Esophagus muscularis mucosa (tissue), 3 donors: ENCODE measurements at regions not wholly inside any gene's neighbourhood (a gene's known extent, or its start where the extent isn't known, plus 50 kb on each side); places are given as distances from the start of the nearest gene placed in this dataset.

Source experiments
- POLR2AphosphoS5 ChIP-seq, 2 donors: sonication (generic); formaldehyde crosslinking; IDR thresholded peaks; one replicate each; pipeline ENCODE4 v1.6.1; 2017; ENCODE audit warnings: antibody characterized with exemption in 2 of 2
- TF ChIP-seq, protein P1 (sequence below), 3 experiments: fragments of 200-600 bp in 2 of 3; fragments of 450-650 bp in 1 of 3; sonication (generic) in 2 of 3; IDR thresholded peaks; one replicate each; pipeline ENCODE4 v1.5.1; 2017 to 2019; ENCODE audit warnings: antibody characterized with exemption in 3 of 3, mild to moderate bottlenecking in 2 of 3, moderate library complexity in 1 of 3

DNA sequence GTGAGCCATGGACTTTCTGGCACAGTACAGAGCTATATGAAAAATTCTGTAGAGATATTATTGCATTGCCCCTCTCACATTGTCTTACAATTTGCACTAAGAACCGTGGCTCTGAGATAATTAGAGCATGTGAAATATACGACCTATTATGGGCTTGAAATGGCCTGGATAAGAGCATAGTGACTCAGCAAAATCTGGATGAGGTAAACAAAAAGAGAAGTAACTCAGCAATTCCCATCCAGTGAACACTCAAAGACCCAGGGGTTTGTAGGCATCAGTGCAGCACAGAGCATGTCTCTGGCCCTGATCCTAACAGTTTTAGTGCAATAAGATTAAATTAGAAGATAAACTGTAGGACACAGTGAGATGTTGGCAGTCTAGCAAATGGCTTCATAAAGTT, 317.2 kb upstream of the MYOCD start:
- TF ChIP-seq, protein P1, sequence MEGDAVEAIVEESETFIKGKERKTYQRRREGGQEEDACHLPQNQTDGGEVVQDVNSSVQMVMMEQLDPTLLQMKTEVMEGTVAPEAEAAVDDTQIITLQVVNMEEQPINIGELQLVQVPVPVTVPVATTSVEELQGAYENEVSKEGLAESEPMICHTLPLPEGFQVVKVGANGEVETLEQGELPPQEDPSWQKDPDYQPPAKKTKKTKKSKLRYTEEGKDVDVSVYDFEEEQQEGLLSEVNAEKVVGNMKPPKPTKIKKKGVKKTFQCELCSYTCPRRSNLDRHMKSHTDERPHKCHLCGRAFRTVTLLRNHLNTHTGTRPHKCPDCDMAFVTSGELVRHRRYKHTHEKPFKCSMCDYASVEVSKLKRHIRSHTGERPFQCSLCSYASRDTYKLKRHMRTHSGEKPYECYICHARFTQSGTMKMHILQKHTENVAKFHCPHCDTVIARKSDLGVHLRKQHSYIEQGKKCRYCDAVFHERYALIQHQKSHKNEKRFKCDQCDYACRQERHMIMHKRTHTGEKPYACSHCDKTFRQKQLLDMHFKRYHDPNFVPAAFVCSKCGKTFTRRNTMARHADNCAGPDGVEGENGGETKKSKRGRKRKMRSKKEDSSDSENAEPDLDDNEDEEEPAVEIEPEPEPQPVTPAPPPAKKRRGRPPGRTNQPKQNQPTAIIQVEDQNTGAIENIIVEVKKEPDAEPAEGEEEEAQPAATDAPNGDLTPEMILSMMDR (IDR thresholded peaks at IDR 0.05): no peak
- TF ChIP-seq POLR2AphosphoS5 (IDR thresholded peaks at IDR 0.05): no peak
